Vagina (tissue), 2 donors: ENCODE measurements at regions not wholly inside any gene's neighbourhood (a gene's known extent, or its start where the extent isn't known, plus 50 kb on each side); places are given as distances from the start of the nearest gene placed in this dataset.

ENCODE experiments used
- DNase-seq, 2 donors: peaks; one replicate each; pipeline ENCODE4 v3.0.0-alpha.2; 2017; ENCODE audit errors: extremely low spot score in 2 of 2
- H3K27ac ChIP-seq: fragments of 200-600 bp; sonication (generic); one replicate; pipeline ENCODE4 v1.5.1; 2019
- H3K27me3 ChIP-seq: fragments of 200-600 bp; sonication (generic); one replicate; pipeline ENCODE4 v1.5.1; 2019
- H3K36me3 ChIP-seq, 2 donors: fragments of 200-600 bp; sonication (generic); one replicate each; pipeline ENCODE4 v1.5.1; 2017 to 2019
- H3K4me1 ChIP-seq: fragments of 200-600 bp; sonication (generic); one replicate; pipeline ENCODE4 v1.5.1; 2019
- H3K4me3 ChIP-seq, 2 donors: fragments of 200-600 bp; sonication (generic); 1 replicate in 1 of 2; 2 replicates in 1 of 2; pipeline ENCODE4 v1.5.1; 2016 to 2019
- H3K9me3 ChIP-seq: fragments of 200-600 bp; sonication (generic); one replicate; pipeline ENCODE4 v1.5.1; 2019
- POLR2A ChIP-seq, 2 donors: fragments of 450-650 bp; IDR thresholded peaks; one replicate each; pipeline ENCODE4 v1.6.1; 2017; ENCODE audit warnings: antibody characterized with exemption in 2 of 2, mild to moderate bottlenecking in 2 of 2, moderate library complexity in 2 of 2
- POLR2AphosphoS5 ChIP-seq, 2 donors: sonication (generic); formaldehyde crosslinking; IDR thresholded peaks; one replicate each; pipeline ENCODE4 v1.9.0; 2017; ENCODE audit warnings: antibody characterized with exemption in 2 of 2, mild to moderate bottlenecking in 2 of 2, low read depth in 1 of 2; ENCODE audit not compliant: insufficient read depth in 1 of 2
- intact Hi-C: fragments of 100-400 bp; cut with DNase I; formaldehyde crosslinking; loops from one replicate; pipeline ENCODE4 v1.15.1; 2023
- TF ChIP-seq, protein P1 (sequence below), 3 experiments: fragments of 450-650 bp in 2 of 3; fragments of 200-600 bp in 1 of 3; sonication (generic) in 1 of 3; IDR thresholded peaks; one replicate each; pipeline ENCODE4 v1.5.1; 2017 to 2019; ENCODE audit warnings: antibody characterized with exemption in 3 of 3, mild to moderate bottlenecking in 2 of 3, moderate library complexity in 2 of 3

- no peaks in the 10 kb centered on the region for H3K36me3 ChIP-seq
- no peaks in the 10 kb centered on the region for H3K9me3 ChIP-seq
- no peak for DNase-seq
- TF ChIP-seq POLR2AphosphoS5 (IDR thresholded peaks at IDR 0.05; ENCODE audit: insufficient read depth in 1 of 2, low read depth in 1 of 2) (no peak), POLR2A (IDR thresholded peaks at IDR 0.05) (no peak)
- TF ChIP-seq, protein P1, sequence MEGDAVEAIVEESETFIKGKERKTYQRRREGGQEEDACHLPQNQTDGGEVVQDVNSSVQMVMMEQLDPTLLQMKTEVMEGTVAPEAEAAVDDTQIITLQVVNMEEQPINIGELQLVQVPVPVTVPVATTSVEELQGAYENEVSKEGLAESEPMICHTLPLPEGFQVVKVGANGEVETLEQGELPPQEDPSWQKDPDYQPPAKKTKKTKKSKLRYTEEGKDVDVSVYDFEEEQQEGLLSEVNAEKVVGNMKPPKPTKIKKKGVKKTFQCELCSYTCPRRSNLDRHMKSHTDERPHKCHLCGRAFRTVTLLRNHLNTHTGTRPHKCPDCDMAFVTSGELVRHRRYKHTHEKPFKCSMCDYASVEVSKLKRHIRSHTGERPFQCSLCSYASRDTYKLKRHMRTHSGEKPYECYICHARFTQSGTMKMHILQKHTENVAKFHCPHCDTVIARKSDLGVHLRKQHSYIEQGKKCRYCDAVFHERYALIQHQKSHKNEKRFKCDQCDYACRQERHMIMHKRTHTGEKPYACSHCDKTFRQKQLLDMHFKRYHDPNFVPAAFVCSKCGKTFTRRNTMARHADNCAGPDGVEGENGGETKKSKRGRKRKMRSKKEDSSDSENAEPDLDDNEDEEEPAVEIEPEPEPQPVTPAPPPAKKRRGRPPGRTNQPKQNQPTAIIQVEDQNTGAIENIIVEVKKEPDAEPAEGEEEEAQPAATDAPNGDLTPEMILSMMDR (IDR thresholded peaks at IDR 0.05) = no peak
- no peaks in the 10 kb centered on the region for H3K4me1 ChIP-seq
- H3K27me3 ChIP-seq = no peaks in the 10 kb centered on the region
- H3K27ac ChIP-seq = no peak overlapping the region
- no peak overlapping the region for H3K4me3 ChIP-seq
- intact Hi-C loops = no loop called here
These were observed 523.7 kb upstream of the DSEL start for GRCh38 chr18:68040198-68040597.

DNA sequence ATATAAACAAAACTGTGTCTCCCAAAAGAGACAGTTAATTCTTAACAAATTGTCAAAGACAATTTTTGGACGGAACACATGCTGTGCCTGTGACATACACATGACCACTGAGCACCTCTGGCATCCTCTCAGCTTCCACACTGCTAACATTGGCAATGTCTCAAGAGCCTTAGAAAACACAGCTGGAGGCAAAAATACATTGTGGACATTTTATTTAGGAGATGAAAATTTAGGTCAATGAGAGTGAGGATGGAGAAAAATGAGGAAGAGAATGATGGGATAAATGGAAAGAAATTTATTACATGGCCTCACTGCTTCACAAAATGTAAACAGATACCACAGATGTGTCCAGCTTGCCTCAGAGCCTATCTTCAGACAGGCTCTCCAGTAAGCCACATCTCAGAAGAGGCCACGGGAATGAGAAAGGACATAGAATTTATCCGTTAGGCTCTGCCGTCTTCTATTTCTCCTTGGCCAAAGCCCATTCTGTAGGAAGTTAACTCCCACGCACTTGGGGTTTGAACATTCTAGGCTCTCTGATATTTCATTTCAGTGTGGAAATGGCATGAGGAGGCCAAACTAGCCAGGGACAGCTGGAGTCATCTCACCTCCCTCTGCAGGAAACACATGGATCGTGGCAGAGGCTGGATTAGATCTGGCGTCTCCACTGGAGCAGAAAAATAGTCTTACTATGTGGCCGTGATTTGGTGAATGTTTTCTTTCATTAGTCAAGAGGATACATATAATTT is 519.4 kb upstream of the DSEL start:
- Histone ChIP-seq H3K36me3 (no peaks in the 10 kb centered on the region), H3K27me3 (no peaks in the 10 kb centered on the region), H3K9me3 (no peaks in the 10 kb centered on the region), H3K4me3 (no peak overlapping the region), H3K27ac (no peak overlapping the region), H3K4me1 (no peaks in the 10 kb centered on the region)
- intact Hi-C loops = no loop called here
- TF ChIP-seq, protein P1 (IDR thresholded peaks at IDR 0.05) = no peak
- TF ChIP-seq POLR2AphosphoS5 (IDR thresholded peaks at IDR 0.05; ENCODE audit: insufficient read depth in 1 of 2, low read depth in 1 of 2) (no peak), POLR2A (IDR thresholded peaks at IDR 0.05) (no peak)
- no peak for DNase-seq

DNA sequence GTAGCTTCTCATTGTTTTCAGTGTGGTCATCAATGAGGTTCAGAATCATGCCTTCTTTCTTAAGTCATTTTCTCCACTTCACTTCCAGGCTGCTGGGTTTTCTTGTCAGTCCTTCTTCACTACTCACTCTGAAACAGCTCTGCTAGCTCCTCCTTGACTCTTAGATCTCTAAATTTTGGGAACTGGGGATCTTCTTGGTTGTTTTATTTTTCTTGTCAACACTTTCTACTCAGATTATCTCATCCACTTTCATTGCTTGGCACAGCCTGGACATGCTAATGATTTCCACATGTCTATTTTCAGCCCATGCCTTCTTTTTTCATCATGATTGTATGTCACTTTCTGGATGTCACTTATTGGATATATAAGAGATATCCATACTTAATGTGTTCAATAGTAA is 517.8 kb upstream of the DSEL start:
- H3K27ac ChIP-seq = no peak overlapping the region
- no peaks in the 10 kb centered on the region for H3K27me3 ChIP-seq
- TF ChIP-seq POLR2A (IDR thresholded peaks at IDR 0.05) (no peak), POLR2AphosphoS5 (IDR thresholded peaks at IDR 0.05; ENCODE audit: insufficient read depth in 1 of 2, low read depth in 1 of 2) (no peak)
- TF ChIP-seq, protein P1 (IDR thresholded peaks at IDR 0.05) = no peak
- DNase-seq = no peak
- H3K4me1 ChIP-seq = no peaks in the 10 kb centered on the region
- no peak overlapping the region for H3K4me3 ChIP-seq
- no peaks in the 10 kb centered on the region for H3K9me3 ChIP-seq
- intact Hi-C loops = no loop called here
- no peaks in the 10 kb centered on the region for H3K36me3 ChIP-seq

- DNase-seq = no peak
- Histone ChIP-seq H3K9me3 (no peaks in the 10 kb centered on the region), H3K27me3 (no peaks in the 10 kb centered on the region), H3K4me3 (no peak overlapping the region), H3K36me3 (no peaks in the 10 kb centered on the region), H3K27ac (no peak overlapping the region), H3K4me1 (no peaks in the 10 kb centered on the region)
- intact Hi-C loops = no loop called here
- TF ChIP-seq, protein P1 (IDR thresholded peaks at IDR 0.05) = no peak
- TF ChIP-seq POLR2A (IDR thresholded peaks at IDR 0.05) = no peak
- no peak for TF ChIP-seq POLR2AphosphoS5 (IDR thresholded peaks at IDR 0.05; ENCODE audit: insufficient read depth in 1 of 2, low read depth in 1 of 2)
These were observed 516.9 kb upstream of the DSEL start for GRCh38 chr18:68033466-68033865.

DNA sequence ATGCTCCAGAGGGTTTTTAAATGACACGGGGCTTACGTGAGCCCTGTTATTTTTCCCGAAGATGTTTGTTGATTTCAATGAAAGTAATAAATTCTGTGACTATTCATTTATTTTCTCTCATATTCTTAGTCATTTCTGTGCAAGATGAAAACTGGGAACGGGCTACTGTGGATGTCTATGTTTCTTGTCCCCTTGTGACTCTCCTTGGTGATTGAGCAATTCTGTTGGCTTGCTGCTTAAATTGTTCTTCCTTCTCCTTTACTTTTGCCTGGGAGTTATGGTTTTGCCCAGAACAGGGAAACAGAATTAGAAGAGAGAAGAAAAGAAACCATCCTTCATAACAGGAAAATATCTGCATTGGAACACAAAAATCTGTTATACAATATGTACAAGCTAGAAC is 508.2 kb upstream of the DSEL start:
- no peak for TF ChIP-seq POLR2AphosphoS5 (IDR thresholded peaks at IDR 0.05; ENCODE audit: insufficient read depth in 1 of 2, low read depth in 1 of 2)
- TF ChIP-seq POLR2A (IDR thresholded peaks at IDR 0.05) = no peak
- TF ChIP-seq, protein P1 (IDR thresholded peaks at IDR 0.05) = no peak
- H3K27ac ChIP-seq = no peak overlapping the region

More for the DNA sequence above, 508.2 kb upstream of the DSEL start:
- no peaks in the 10 kb centered on the region for H3K36me3 ChIP-seq
- intact Hi-C loops = no loop called here
- no peaks in the 10 kb centered on the region for H3K9me3 ChIP-seq
- no peak overlapping the region for H3K4me3 ChIP-seq
- no peak for DNase-seq
- H3K27me3 ChIP-seq = no peaks in the 10 kb centered on the region
- H3K4me1 ChIP-seq = no peaks in the 10 kb centered on the region
